Osteoblast (primary cell): ENCODE measurements at regions not wholly inside any gene's neighbourhood (a gene's known extent, or its start where the extent isn't known, plus 50 kb on each side); places are given as distances from the start of the nearest gene placed in this dataset.

Experiments used
- DNase-seq: peaks from one replicate; pipeline ENCODE4 v3.0.0; 2011; ENCODE audit warnings: low spot score, mixed read lengths; ENCODE audit not compliant: insufficient read length; ENCODE audit errors: missing footprints
- H2AFZ ChIP-seq: 2 replicates; pipeline ENCODE4 v1.6.0; 2011; ENCODE audit warnings: mild to moderate bottlenecking, low read length
- H3K27ac ChIP-seq: 2 replicates; pipeline ENCODE4 v1.5.1; 2011; ENCODE audit warnings: mild to moderate bottlenecking, low read depth, low read length, moderate library complexity
- H3K27me3 ChIP-seq: 2 replicates; pipeline ENCODE4 v1.6.0; 2012; ENCODE audit warnings: mild to moderate bottlenecking, control low read depth, inconsistent platforms, low read length, moderate library complexity; ENCODE audit not compliant: insufficient read depth
- H3K36me3 ChIP-seq: 2 replicates; pipeline ENCODE4 v1.5.1; 2011; ENCODE audit warnings: mild to moderate bottlenecking, low read length, control low read depth, moderate library complexity; ENCODE audit not compliant: insufficient read depth
- H3K4me1 ChIP-seq: 2 replicates; pipeline ENCODE4 v1.5.1; 2011; ENCODE audit warnings: mild to moderate bottlenecking, low read length, control low read depth, moderate library complexity; ENCODE audit not compliant: insufficient read depth
- H3K4me2 ChIP-seq: 2 replicates; pipeline ENCODE4 v1.6.0; 2011; ENCODE audit warnings: mild to moderate bottlenecking, low read length; ENCODE audit not compliant: insufficient read depth
- H3K4me3 ChIP-seq: fragments of 200-600 bp; sonication (generic); 3 replicates; pipeline ENCODE4 v1.5.1; 2012; ENCODE audit warnings: mild to moderate bottlenecking, low read length, inconsistent platforms; ENCODE audit not compliant: insufficient read depth
- H3K79me2 ChIP-seq: 2 replicates; pipeline ENCODE4 v1.6.0; 2012; ENCODE audit warnings: mild to moderate bottlenecking, low read length, control low read depth, inconsistent platforms; ENCODE audit not compliant: insufficient read depth
- H3K9me3 ChIP-seq: 2 replicates; pipeline ENCODE4 v1.5.1; 2011; ENCODE audit warnings: low read depth, low read length, control low read depth
- H4K20me1 ChIP-seq: 2 replicates; pipeline ENCODE4 v1.6.0; 2012; ENCODE audit warnings: mild to moderate bottlenecking, low read length, control low read depth; ENCODE audit not compliant: insufficient read depth
- TF ChIP-seq, protein P1 (sequence below): IDR thresholded peaks from 2 replicates; pipeline ENCODE4 v1.5.1; 2011; ENCODE audit warnings: mild to moderate bottlenecking, low read depth, low read length, moderate library complexity; ENCODE audit errors: extremely low read depth

DNA sequence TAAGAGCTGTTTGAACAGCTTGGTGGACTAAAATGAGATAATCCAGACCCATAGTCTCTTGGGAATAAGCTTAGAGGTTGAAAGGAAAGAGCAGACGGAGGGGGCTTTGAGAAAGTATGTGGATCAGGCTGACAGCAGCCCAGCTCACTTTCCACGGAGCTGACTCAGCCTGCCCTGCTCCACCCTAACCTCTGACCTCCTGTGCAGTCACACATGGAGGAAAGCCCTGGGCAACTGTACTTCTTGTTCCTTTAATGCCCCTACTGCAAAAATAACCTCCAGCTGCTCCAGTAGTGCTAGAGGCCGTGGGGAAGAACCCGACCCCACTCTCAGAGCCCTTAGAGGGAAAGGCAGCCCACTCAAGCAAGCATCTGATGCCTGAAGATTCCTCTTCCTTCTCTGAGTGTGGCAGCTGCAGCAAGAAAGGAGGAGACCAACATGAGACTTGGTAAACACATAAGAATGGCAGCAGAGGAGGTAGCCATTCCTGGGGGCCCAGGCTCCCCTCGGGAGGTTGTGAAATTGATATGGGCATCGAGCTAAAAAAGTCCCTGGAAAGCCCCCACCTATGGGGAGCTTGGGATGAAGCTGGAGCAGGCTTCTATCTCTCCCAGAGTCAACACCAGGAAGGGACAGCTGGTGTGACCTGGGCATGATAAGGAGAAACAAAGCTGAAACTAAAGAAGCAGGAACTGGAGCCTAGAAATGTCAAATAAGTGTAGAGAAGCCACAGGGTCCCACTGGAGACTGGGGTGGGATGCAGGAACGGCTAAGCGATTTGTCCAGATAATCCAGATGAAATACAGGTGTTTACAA lies 204.3 kb downstream of the PIK3R1 start:
- Histone ChIP-seq H2AFZ (peak overlapping the region; percentile 25), H3K79me2 (no peaks in the 10 kb centered on the region)

DNA sequence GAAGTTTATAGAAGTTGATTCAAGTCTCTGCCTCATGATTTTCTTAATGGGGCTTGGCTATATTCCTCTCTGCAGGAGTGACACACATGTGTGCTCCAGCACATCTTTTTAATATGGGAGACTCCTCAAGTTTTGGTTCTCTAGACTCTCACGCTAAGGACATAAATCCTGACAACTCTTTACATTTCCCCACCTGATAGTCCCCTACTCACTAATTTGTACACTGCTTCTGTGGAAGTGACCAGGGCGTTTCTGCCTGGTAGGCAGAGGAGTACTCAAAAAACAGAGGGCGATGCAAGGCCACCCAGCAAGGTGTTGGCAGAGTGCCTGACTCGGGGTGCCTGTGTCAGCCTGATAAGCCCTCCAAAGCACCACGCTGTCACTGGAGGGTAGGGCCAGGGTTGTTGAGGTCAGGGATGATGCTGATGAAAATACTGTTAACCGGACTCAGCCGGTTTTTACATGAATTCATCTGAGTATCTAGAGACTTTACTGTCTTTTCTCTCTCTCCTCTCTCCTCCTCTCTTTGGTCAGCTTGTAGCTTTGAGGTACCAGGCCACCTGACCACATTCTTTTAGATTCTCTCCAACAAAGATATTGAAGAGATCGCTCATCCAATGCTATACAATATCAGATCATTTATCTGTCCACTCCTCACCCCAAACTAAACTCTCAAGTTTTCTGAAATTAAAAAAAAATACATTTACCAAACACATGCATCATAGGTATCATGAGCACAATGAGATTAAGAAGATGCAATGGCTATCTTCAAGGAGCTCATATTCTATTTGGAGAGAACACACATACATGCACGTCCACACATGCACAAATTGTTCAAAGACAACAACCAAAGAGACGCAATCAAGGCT lies 205.2 kb downstream of the PIK3R1 start:
- DNase-seq = no peak
- H3K79me2 ChIP-seq = no peaks in the 10 kb centered on the region
- no peak overlapping the region for H3K4me2 ChIP-seq
- no peak overlapping the region for H2AFZ ChIP-seq
- no peaks in the 10 kb centered on the region for H4K20me1 ChIP-seq
- H3K36me3 ChIP-seq = no peaks in the 10 kb centered on the region
- no peak overlapping the region for H3K4me3 ChIP-seq
- H3K9me3 ChIP-seq = no peaks in the 10 kb centered on the region
- no peaks in the 10 kb centered on the region for H3K27me3 ChIP-seq
- no peak overlapping the region for H3K27ac ChIP-seq
- H3K4me1 ChIP-seq = peaks cover 43% of the 10 kb centered on the region
- TF ChIP-seq, protein P1, sequence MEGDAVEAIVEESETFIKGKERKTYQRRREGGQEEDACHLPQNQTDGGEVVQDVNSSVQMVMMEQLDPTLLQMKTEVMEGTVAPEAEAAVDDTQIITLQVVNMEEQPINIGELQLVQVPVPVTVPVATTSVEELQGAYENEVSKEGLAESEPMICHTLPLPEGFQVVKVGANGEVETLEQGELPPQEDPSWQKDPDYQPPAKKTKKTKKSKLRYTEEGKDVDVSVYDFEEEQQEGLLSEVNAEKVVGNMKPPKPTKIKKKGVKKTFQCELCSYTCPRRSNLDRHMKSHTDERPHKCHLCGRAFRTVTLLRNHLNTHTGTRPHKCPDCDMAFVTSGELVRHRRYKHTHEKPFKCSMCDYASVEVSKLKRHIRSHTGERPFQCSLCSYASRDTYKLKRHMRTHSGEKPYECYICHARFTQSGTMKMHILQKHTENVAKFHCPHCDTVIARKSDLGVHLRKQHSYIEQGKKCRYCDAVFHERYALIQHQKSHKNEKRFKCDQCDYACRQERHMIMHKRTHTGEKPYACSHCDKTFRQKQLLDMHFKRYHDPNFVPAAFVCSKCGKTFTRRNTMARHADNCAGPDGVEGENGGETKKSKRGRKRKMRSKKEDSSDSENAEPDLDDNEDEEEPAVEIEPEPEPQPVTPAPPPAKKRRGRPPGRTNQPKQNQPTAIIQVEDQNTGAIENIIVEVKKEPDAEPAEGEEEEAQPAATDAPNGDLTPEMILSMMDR = no peak

More for the DNA sequence above, 204.3 kb downstream of the PIK3R1 start:
- no peaks in the 10 kb centered on the region for H4K20me1 ChIP-seq
- TF ChIP-seq, protein P1 = no peak
- H3K4me3 ChIP-seq = no peak overlapping the region
- H3K4me1 ChIP-seq = peaks cover 35% of the 10 kb centered on the region
- no peaks in the 10 kb centered on the region for H3K27me3 ChIP-seq
- peak overlapping the region; percentile 19 for H3K4me2 ChIP-seq
- peak overlapping the region; percentile 42 for H3K27ac ChIP-seq
- no peak for DNase-seq
- H3K36me3 ChIP-seq = no peaks in the 10 kb centered on the region
- no peaks in the 10 kb centered on the region for H3K9me3 ChIP-seq

DNA sequence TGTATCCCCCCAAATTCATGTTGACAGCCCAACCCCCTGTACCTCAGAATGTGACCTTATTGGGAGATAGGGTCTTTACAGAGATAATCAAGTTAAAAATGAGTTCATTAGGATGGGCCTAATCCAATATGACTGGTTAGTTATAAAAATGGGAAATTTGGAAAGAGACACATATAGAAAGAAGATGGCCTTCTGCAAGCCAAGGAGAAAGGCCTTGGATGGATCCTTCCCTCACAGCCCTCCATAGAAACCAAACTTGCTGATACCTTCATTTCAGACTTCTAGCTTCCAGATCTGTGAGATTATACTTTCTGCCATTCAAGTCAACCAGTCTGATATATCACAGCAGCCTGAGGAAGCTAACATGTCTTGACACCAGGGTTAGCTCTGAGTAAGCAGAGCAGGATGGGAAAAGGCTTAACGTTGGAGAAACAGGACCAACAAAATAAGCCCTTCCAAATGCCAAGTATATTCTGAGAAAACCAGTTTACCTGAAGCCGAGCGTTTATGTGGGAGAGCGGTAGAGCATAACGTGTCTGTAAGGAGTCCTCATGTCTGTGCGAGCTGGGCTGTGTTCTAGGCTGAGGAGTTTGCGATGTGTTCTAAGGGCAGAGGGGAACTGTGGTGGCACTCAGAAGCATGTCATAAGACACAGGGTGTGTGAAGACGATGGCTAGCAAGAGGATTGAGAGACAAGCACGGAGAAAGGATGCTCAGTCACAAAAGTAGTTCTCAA lies 206.1 kb downstream of the PIK3R1 start:
- TF ChIP-seq, protein P1 = no peak
- no peaks in the 10 kb centered on the region for H4K20me1 ChIP-seq
- no peaks in the 10 kb centered on the region for H3K36me3 ChIP-seq
- H3K4me3 ChIP-seq = no peak overlapping the region
- H2AFZ ChIP-seq = no peak overlapping the region
- H3K4me2 ChIP-seq = no peak overlapping the region
- H3K27me3 ChIP-seq = no peaks in the 10 kb centered on the region
- no peaks in the 10 kb centered on the region for H3K79me2 ChIP-seq
- H3K9me3 ChIP-seq = no peaks in the 10 kb centered on the region
- H3K27ac ChIP-seq = no peak overlapping the region
- no peak for DNase-seq
- H3K4me1 ChIP-seq = peaks cover 43% of the 10 kb centered on the region
